IMR-90 (cell line): ENCODE measurements at regions not wholly inside any gene's neighbourhood (a gene's known extent, or its start where the extent isn't known, plus 50 kb on each side); places are given as distances from the start of the nearest gene placed in this dataset.
A peak's percentile ranks its signal among the peaks of the same experiment; 100 is the strongest.

Experiments
- ATAC-seq: fragments of 200-7000 bp; cut with Tn5 transposase; 2 replicates; pipeline ENCODE4 v1.9.1; 2020; ENCODE audit warnings: low read depth, mild to moderate bottlenecking, moderate library complexity
- BruUV-seq: library from RNA; stranded (reverse); fragments of 400-500 nt; replicated peaks from 2 replicates; lab custom pipeline; 2021; lab: Mats Ljungman, UMichigan
- CTCF ChIA-PET: fragments of 300-600 bp; formaldehyde crosslinking; extraction: SDS; loops from one replicate; lab custom pipeline; 2021; ENCODE audit warnings: antibody characterized with exemption; lab: Yijun Ruan, JAX
- POLR2A ChIA-PET: fragments of 300-600 bp; sonication (Branson Sonifier 250); formaldehyde crosslinking; loops from one replicate; lab custom pipeline; 2022; ENCODE audit warnings: antibody characterized with exemption; ENCODE audit not compliant: unreplicated experiment; lab: Charles Lee
- DNase-seq: peaks from one replicate; pipeline ENCODE4 v3.0.0; 2013
- H2AFZ ChIP-seq: replicated peaks from 2 replicates; pipeline ENCODE3; 2013; ENCODE audit warnings: low read length, mild to moderate bottlenecking; ENCODE audit not compliant: poor library complexity
- H2AK5ac ChIP-seq: 2 replicates; pipeline ENCODE4 v1.6.1; 2013; ENCODE audit warnings: low read depth, low read length, inconsistent platforms
- H2AK9ac ChIP-seq: replicated peaks from 2 replicates; pipeline ENCODE3; 2013; ENCODE audit warnings: mild to moderate bottlenecking, low read depth, low read length, moderate library complexity; ENCODE audit not compliant: poor library complexity
- H2BK120ac ChIP-seq: 2 replicates; pipeline ENCODE4 v1.6.1; 2013; ENCODE audit warnings: low read depth, low read length, inconsistent platforms
- H2BK15ac ChIP-seq: 3 replicates; pipeline ENCODE4 v1.6.1; 2013; ENCODE audit warnings: low read depth, low read length, inconsistent platforms
- H2BK20ac ChIP-seq: 2 replicates; pipeline ENCODE4 v1.6.1; 2013; ENCODE audit warnings: low read depth, mild to moderate bottlenecking, inconsistent platforms, low read length, moderate library complexity
- H2BK5ac ChIP-seq: 2 replicates; pipeline ENCODE4 v1.6.1; 2013; ENCODE audit warnings: mild to moderate bottlenecking, low read depth, low read length, inconsistent platforms; ENCODE audit not compliant: poor library complexity, severe bottlenecking
- H3K14ac ChIP-seq: replicated peaks from 2 replicates; pipeline ENCODE4 v1.6.1; 2013; ENCODE audit warnings: low read depth, low read length, inconsistent platforms
- H3K18ac ChIP-seq: 2 replicates; pipeline ENCODE4 v1.6.1; 2013; ENCODE audit warnings: low read depth, low read length, control low read depth
- H3K23ac ChIP-seq: 2 replicates; pipeline ENCODE4 v1.6.1; 2013; ENCODE audit warnings: low read depth, low read length, inconsistent platforms
- H3K27ac ChIP-seq: 2 replicates; pipeline ENCODE4 v1.5.1; 2013; ENCODE audit warnings: mild to moderate bottlenecking, control low read depth, low read length; ENCODE audit not compliant: insufficient read depth
- H3K27me3 ChIP-seq: 2 replicates; pipeline ENCODE4 v1.6.1; 2013; ENCODE audit warnings: low read length; ENCODE audit not compliant: control insufficient read depth, insufficient read depth
- H3K36me3 ChIP-seq: 2 replicates; pipeline ENCODE4 v1.6.1; 2013; ENCODE audit warnings: low read length, mixed read lengths; ENCODE audit not compliant: control insufficient read depth, insufficient read depth
- H3K4ac ChIP-seq: 2 replicates; pipeline ENCODE4 v1.6.1; 2013; ENCODE audit warnings: low read depth, low read length, inconsistent platforms
- H3K4me1 ChIP-seq: 2 replicates; pipeline ENCODE4 v1.6.1; 2013; ENCODE audit warnings: low read length, mixed read lengths; ENCODE audit not compliant: control insufficient read depth, insufficient read depth
- H3K4me2 ChIP-seq: 2 replicates; pipeline ENCODE4 v1.6.1; 2013; ENCODE audit warnings: low read depth, mild to moderate bottlenecking, control low read depth, low read length, moderate library complexity
- H3K4me3 ChIP-seq: 2 replicates; pipeline ENCODE4 v1.5.1; 2013; ENCODE audit warnings: low read depth, mild to moderate bottlenecking, control low read depth, low read length, moderate library complexity; ENCODE audit not compliant: insufficient read depth
- H3K56ac ChIP-seq: 2 replicates; pipeline ENCODE4 v1.6.1; 2013; ENCODE audit warnings: low read length, inconsistent platforms; ENCODE audit not compliant: insufficient read depth; ENCODE audit errors: extremely low read depth
- H3K79me1 ChIP-seq, 2 experiments: 2 replicates each; pipeline ENCODE4 v1.6.1; 2013; ENCODE audit warnings: low read length in 2 of 2, inconsistent platforms in 1 of 2, low read depth in 1 of 2
- H3K9ac ChIP-seq: 2 replicates; pipeline ENCODE4 v1.6.1; 2013; ENCODE audit warnings: low read depth, low read length, control low read depth
- H3K9me1 ChIP-seq: 2 replicates; pipeline ENCODE4 v1.6.1; 2013; ENCODE audit warnings: low read length, inconsistent platforms; ENCODE audit not compliant: insufficient read depth
- H3K9me3 ChIP-seq: 2 replicates; pipeline ENCODE4 v1.6.1; 2013; ENCODE audit warnings: low read length; ENCODE audit not compliant: control insufficient read depth, insufficient read depth
- H4K20me1 ChIP-seq: 2 replicates; pipeline ENCODE4 v1.6.1; 2013; ENCODE audit warnings: low read length, inconsistent platforms; ENCODE audit not compliant: insufficient read depth
- H4K5ac ChIP-seq: 2 replicates; pipeline ENCODE4 v1.6.1; 2013; ENCODE audit warnings: mild to moderate bottlenecking, low read depth, low read length, control low read depth
- H4K8ac ChIP-seq, 2 experiments: 2 replicates each; pipeline ENCODE4 v1.6.1; 2013; ENCODE audit warnings: low read depth in 2 of 2, low read length in 2 of 2, control low read depth in 1 of 2, inconsistent platforms in 1 of 2
- H4K91ac ChIP-seq: 2 replicates; pipeline ENCODE4 v1.6.1; 2013; ENCODE audit warnings: low read depth, low read length, inconsistent platforms; ENCODE audit not compliant: insufficient read depth
- CEBPB ChIP-seq: IDR thresholded peaks from 2 replicates; pipeline ENCODE4 v1.6.1; 2012; ENCODE audit warnings: low read depth, low read length, improper control_type of control experiment
- CHD1 ChIP-seq: IDR thresholded peaks from 2 replicates; pipeline ENCODE4 v1.6.1; 2012; ENCODE audit warnings: low read depth, low read length, improper control_type of control experiment
- FOS ChIP-seq: fragments of 150-350 bp; IDR thresholded peaks from 2 replicates; pipeline ENCODE4 v1.6.1; 2016; ENCODE audit warnings: low read depth, low read length
- POLR2A ChIP-seq: IDR thresholded peaks from 2 replicates; pipeline ENCODE4 v1.6.1; 2012; ENCODE audit warnings: mild to moderate bottlenecking, low read depth, low read length
- RAD21 ChIP-seq: IDR thresholded peaks from 2 replicates; pipeline ENCODE4 v1.6.1; 2012; ENCODE audit warnings: low read length, improper control_type of control experiment
- RFX5 ChIP-seq: IDR thresholded peaks from 2 replicates; pipeline ENCODE4 v1.8.0; 2012; ENCODE audit warnings: low read depth, mild to moderate bottlenecking, low read length, moderate library complexity
- SMC3 ChIP-seq: fragments of 150-350 bp; IDR thresholded peaks from 2 replicates; pipeline ENCODE4 v1.6.1; 2016; ENCODE audit warnings: low read depth, mild to moderate bottlenecking, antibody characterized with exemption, low read length, moderate library complexity
- WGBS, 2 experiments: methylation state at CpG; one replicate each; pipeline versions ENCODE4 v1.1.5 to v1.1.7; 2013; ENCODE audit warnings: missing lambda C conversion rate in 2 of 2; ENCODE audit not compliant: insufficient read length in 1 of 2; ENCODE audit errors: extremely low coverage in 2 of 2; 5-methylcytosine and 5-hydroxymethylcytosine counted together
- dilution Hi-C: fragments of 300-500 bp; cut with HindIII; formaldehyde crosslinking; loops from one replicate; pipeline ENCODE4 v1.14.3; 2018; ENCODE audit warnings: low sequenced_read_pairs; ENCODE audit not compliant: unreplicated experiment
- in situ Hi-C: fragments of 300-500 bp; cut with MboI; formaldehyde crosslinking; loops from 3 replicates; pipeline ENCODE4 v1.14.3; 2019; ENCODE audit warnings: low sequenced_read_pairs, inconsistent platforms, mixed read lengths
- intact Hi-C: fragments of 100-400 bp; cut with micrococcal nuclease; formaldehyde crosslinking; loops from 2 replicates; pipeline ENCODE4 v1.10.0; 2022
- TF ChIP-seq, protein P1 (sequence below): conservative IDR thresholded peaks from 2 replicates; pipeline ENCODE4 v1.5.1; 2012; ENCODE audit warnings: mild to moderate bottlenecking, low read depth, low read length, improper control_type of control experiment
- TF ChIP-seq, protein P2 (sequence below): fragments of 150-350 bp; IDR thresholded peaks from 2 replicates; pipeline ENCODE4 v1.6.1; 2017; ENCODE audit warnings: mild to moderate bottlenecking, antibody characterized with exemption, low read length, low read depth

DNA sequence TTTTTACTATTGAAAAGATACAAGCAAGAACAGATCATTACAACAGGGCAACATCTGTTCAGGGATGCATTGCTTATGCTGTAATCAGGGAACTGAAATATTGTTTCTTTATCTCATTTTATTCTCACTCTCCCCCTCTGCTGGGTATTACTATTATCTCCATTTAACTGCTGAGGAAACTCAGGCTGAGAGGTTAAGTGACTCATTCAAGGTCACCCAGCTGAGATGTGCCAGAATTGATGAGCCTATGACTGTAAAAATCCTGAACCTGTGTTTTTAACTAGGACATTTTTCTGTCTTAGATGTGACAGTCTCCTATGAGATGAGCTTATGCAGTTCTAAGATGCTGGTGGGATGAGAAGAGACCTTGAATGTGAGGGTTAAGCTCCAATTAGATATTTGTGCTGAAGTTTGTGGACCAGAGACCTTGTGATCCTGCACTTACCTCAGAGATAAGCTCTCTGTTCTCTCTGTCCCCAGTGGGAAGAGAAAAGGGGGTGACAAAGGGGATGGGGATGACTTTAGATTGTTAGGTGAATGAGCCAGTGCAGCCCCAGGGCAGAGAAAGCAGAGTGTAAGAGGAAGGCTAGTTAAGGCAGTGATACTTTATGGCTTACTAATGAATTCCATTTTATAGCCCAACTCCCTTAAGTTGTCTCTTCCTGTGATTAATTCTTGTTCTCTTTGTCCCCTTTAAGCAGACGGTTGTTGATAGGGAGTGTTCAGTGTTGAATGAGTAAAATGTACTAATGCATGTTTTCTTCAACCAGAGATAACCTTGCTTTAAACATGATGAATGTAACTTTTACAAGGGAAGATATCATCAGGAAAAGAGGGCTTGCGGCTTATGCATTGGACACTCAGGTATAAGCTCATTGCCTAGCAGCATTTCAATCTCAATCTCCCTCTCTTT, 111.4 kb downstream of the HLX start:
- Histone ChIP-seq H2BK15ac (no peak overlapping the region), H4K91ac (no peak overlapping the region), H3K4me1 (peaks cover 2% of the 10 kb centered on the region), H3K9me3 (no peaks in the 10 kb centered on the region), H3K36me3 (no peaks in the 10 kb centered on the region), H3K4me3 (no peak overlapping the region), H2BK5ac (no peak overlapping the region), H3K56ac (no peak overlapping the region), H2BK120ac (no peak overlapping the region), H3K27me3 (no peaks in the 10 kb centered on the region), H3K9ac (no peak overlapping the region), H3K27ac (no peak overlapping the region), H4K5ac (no peak overlapping the region; the same call in 1 of the 2 replicates), H3K79me1 (no peaks in the 10 kb centered on the region), H3K4ac (peak overlapping the region; percentile 29; the same call in 1 of the 2 replicates), H4K8ac (no peak overlapping the region), H3K18ac (no peak overlapping the region; the same call in 1 of the 2 replicates), H3K9me1 (no peaks in the 10 kb centered on the region), H2AFZ (no peak overlapping the region), H4K20me1 (no peaks in the 10 kb centered on the region), H2AK5ac (no peak overlapping the region), H3K14ac (no peak overlapping the region; the same call in 1 of the 2 replicates), H3K4me2 (no peak overlapping the region), H2AK9ac (no peak overlapping the region), H3K23ac (peak overlapping the region; percentile 8), H2BK20ac (0 out of 2 replicates have a peak overlapping the region, but pooled peaks have one; percentile 2)
- POLR2A ChIA-PET = no interaction called here
- DNase-seq (peak; percentile 83), ATAC-seq (peak; percentile 88)
- intact Hi-C loops = loop anchor here (5.0 kb wide), 1 partner anchor 212 kb away; no protein-coding TSS in a partner anchor
- TF ChIP-seq RFX5 (no peak), CHD1 (no peak), FOS (peak; percentile 79), RAD21 (peak; percentile 43), SMC3 (peak; percentile 41; the same call in 1 of the 2 replicates), CEBPB (peak; percentile 0; the same call in 1 of the 2 replicates), POLR2A (no peak)
- TF ChIP-seq, protein P1, sequence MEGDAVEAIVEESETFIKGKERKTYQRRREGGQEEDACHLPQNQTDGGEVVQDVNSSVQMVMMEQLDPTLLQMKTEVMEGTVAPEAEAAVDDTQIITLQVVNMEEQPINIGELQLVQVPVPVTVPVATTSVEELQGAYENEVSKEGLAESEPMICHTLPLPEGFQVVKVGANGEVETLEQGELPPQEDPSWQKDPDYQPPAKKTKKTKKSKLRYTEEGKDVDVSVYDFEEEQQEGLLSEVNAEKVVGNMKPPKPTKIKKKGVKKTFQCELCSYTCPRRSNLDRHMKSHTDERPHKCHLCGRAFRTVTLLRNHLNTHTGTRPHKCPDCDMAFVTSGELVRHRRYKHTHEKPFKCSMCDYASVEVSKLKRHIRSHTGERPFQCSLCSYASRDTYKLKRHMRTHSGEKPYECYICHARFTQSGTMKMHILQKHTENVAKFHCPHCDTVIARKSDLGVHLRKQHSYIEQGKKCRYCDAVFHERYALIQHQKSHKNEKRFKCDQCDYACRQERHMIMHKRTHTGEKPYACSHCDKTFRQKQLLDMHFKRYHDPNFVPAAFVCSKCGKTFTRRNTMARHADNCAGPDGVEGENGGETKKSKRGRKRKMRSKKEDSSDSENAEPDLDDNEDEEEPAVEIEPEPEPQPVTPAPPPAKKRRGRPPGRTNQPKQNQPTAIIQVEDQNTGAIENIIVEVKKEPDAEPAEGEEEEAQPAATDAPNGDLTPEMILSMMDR = peak; percentile 38
- TF ChIP-seq, protein P2, sequence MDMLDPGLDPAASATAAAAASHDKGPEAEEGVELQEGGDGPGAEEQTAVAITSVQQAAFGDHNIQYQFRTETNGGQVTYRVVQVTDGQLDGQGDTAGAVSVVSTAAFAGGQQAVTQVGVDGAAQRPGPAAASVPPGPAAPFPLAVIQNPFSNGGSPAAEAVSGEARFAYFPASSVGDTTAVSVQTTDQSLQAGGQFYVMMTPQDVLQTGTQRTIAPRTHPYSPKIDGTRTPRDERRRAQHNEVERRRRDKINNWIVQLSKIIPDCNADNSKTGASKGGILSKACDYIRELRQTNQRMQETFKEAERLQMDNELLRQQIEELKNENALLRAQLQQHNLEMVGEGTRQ = no peak
- in situ Hi-C loops = no loop called here
- no CpG with 5 or more reads among the region's 2 CpGs for WGBS, 2 experiments
- dilution Hi-C loops = no loop called here
- no TSS peak for BruUV-seq
- CTCF ChIA-PET = interaction anchor here (1.1 kb wide), 1 partner anchor 82 kb away, joined by 3 read pairs; no protein-coding TSS in a partner anchor
